ENCODE measurements at regions not wholly inside any gene's neighbourhood (a gene's known extent, or its start where the extent isn't known, plus 50 kb on each side); places are given as distances from the start of the nearest gene placed in this dataset.
"Not testable (repeated sequence)": the region's sequence is repeated elsewhere in the genome, so short reads cannot be mapped to it uniquely, and the experiment has no call there.

GRCh38 chr20:30893346-30894314, 363.8 kb upstream of the DEFB115 start:
- not testable (repeated sequence) for TF ChIP-seq CTCF (IDR thresholded peaks at IDR 0.05; ENCODE audit: low read length); EZH2 (IDR thresholded peaks at IDR 0.05; ENCODE audit: borderline replicate concordance, low read length)

Data from OCI-LY1 (cell line).